NB4 (cell line): ENCODE measurements at regions not wholly inside any gene's neighbourhood (a gene's known extent, or its start where the extent isn't known, plus 50 kb on each side); places are given as distances from the start of the nearest gene placed in this dataset.

ENCODE experiments used
- DNase-seq: peaks from one replicate; pipeline ENCODE4 v3.0.0; 2010; ENCODE audit warnings: low read depth
- H3K4me3 ChIP-seq: one replicate; pipeline ENCODE4 v1.5.1; 2011; ENCODE audit warnings: mild to moderate bottlenecking, low read depth, low read length, moderate library complexity
- MYC ChIP-seq: IDR thresholded peaks from 2 replicates; pipeline ENCODE4 v1.6.1; 2011; ENCODE audit warnings: low read depth, low read length
- POLR2A ChIP-seq: IDR thresholded peaks from 2 replicates; pipeline ENCODE4 v1.6.1; 2011; ENCODE audit warnings: mild to moderate bottlenecking; ENCODE audit not compliant: insufficient read length; ENCODE audit errors: extremely low read depth
- TF ChIP-seq, protein P1 (sequence below): IDR thresholded peaks from one replicate; pipeline ENCODE4 v1.5.1; 2012; ENCODE audit warnings: low read depth, low read length
- TF ChIP-seq, protein P2 (sequence below): IDR thresholded peaks from 2 replicates; pipeline ENCODE4 v1.6.1; 2011; ENCODE audit warnings: low read depth, low read length

DNA sequence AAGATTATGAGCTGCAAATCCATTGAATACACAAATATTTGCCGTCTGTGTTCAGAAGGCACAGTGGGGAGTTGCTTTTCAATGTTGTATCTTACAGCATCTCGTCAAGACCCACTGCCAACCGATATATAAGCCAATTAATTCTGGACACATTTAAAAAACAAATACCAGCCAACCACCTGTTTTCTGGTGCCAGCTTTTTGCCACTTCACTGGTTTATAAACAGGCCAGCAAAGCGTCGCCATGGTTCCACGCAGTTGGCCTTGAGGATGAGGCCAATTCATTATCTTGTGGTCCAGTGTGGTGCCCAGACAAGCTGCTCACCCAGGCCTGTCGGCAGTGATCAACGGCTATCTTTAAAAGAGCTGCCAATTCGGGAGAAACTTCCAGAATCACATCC is 321.0 kb downstream of the TCERG1L start:
- no peak overlapping the region for H3K4me3 ChIP-seq
- DNase-seq: no peak
- TF ChIP-seq, protein P1, sequence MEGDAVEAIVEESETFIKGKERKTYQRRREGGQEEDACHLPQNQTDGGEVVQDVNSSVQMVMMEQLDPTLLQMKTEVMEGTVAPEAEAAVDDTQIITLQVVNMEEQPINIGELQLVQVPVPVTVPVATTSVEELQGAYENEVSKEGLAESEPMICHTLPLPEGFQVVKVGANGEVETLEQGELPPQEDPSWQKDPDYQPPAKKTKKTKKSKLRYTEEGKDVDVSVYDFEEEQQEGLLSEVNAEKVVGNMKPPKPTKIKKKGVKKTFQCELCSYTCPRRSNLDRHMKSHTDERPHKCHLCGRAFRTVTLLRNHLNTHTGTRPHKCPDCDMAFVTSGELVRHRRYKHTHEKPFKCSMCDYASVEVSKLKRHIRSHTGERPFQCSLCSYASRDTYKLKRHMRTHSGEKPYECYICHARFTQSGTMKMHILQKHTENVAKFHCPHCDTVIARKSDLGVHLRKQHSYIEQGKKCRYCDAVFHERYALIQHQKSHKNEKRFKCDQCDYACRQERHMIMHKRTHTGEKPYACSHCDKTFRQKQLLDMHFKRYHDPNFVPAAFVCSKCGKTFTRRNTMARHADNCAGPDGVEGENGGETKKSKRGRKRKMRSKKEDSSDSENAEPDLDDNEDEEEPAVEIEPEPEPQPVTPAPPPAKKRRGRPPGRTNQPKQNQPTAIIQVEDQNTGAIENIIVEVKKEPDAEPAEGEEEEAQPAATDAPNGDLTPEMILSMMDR: no peak

DNA sequence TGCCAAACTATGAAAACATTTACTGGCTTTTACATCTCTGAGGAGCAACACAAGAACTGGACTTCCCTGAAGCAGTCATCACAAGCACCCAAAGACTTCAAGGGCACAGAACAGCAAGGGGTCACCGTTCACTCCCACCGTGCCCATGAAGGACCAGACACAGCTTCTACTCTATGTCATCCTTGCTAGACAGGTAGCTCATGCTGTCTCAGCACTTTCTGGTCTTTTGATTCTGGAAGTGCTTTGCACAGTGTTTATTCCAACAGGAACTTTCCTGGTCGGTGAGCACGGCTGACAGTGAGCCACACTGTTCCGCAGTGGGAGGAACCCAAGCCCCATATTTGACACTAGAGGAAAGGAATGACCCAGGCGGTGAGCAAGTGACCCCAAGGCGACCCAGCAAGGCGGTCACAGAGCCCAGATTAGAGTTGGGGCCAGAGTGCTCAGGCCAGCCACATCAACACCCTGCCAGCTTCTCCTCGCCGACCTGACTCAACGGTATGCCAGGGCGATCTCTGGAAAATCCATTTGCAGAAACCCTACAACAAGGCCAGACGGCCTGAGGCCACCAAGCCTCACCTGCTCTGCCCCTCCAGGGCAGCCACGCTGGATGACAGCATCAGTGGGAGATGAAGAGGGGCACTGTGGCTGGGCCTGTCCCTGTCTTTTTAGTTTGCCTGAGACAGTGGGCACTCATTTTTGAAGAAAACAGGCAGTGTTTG is 318.6 kb downstream of the TCERG1L start:
- TF ChIP-seq MYC: no peak
- TF ChIP-seq POLR2A: no peak
- TF ChIP-seq, protein P2, sequence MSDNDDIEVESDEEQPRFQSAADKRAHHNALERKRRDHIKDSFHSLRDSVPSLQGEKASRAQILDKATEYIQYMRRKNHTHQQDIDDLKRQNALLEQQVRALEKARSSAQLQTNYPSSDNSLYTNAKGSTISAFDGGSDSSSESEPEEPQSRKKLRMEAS: no peak
- TF ChIP-seq, protein P1: no peak
- no peak for DNase-seq

DNA sequence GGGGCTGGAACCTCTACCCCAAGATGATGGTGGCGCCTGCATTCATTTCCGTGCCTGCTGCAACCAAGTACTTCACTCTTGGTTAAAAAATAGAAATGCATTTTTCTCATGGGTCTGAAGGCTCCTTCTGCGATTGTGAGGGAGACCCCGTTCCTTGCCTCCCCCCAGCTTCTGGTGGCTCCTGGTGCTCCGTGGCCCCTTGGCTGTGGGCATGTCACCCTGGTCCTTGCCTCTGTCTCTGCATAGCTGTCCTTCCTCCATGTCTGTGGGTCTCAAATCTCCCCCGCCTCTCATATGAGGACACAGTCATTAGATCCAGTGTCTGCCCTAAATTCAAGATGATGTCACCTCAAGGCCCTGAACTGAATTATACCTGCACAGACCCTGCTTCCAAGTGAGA is 317.9 kb downstream of the TCERG1L start:
- no peak overlapping the region for H3K4me3 ChIP-seq
- TF ChIP-seq MYC: no peak
- TF ChIP-seq, protein P1: no peak
- no peak for TF ChIP-seq POLR2A
- TF ChIP-seq, protein P2: no peak
- no peak for DNase-seq

More for the DNA sequence above, 318.6 kb downstream of the TCERG1L start:
- H3K4me3 ChIP-seq: no peak overlapping the region

DNA sequence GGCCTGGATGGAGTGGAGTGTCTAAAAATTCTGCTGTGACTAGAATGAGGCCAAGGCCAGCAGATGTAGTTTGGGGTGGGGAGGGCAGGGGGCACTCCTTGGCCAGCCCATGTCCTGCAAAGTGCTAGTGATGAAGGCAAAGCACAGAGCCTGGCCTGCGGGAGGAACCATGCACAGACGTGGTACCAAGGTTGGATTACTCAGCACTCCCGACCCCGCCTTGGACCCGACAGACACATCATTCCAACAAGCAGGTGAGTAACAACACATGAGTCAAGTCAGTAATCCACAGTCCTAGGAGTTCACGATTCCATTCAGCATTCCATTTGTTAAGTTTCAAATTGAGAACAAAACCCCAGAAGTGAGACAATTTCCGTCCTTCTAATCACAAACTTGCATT is 317.3 kb downstream of the TCERG1L start:
- no peak for DNase-seq
- TF ChIP-seq, protein P1: no peak
- TF ChIP-seq POLR2A (no peak), MYC (no peak)
- TF ChIP-seq, protein P2: no peak
- no peak overlapping the region for H3K4me3 ChIP-seq

DNA sequence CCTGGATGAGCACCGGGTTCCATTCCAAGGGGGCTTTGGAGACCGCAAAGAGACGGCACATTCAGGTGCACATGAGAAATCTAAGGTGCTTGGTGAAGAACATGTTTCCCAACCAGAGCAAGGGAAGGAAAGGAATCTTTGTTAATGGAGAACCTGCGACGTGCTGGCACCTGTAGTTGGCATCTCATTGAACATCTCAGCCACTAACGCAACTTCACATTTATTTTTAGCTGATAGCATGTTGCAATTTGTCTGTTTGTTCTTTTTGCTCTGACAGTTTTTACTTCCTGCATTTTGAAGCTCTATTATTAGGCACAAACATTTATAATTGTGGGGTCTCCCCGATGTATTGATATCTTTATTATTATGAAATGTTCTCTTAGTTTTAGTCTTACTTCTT is 316.7 kb downstream of the TCERG1L start:
- TF ChIP-seq MYC (no peak), POLR2A (no peak)
- TF ChIP-seq, protein P1: no peak
- TF ChIP-seq, protein P2: no peak

More for the DNA sequence above, 316.7 kb downstream of the TCERG1L start:
- DNase-seq: no peak
- H3K4me3 ChIP-seq: no peak overlapping the region
